GM13976 (cell line): ENCODE measurements at regions not wholly inside any gene's neighbourhood (a gene's known extent, or its start where the extent isn't known, plus 50 kb on each side); places are given as distances from the start of the nearest gene placed in this dataset.

Experiments used
- DNase-seq: peaks from one replicate; pipeline ENCODE4 v3.0.0; 2012; ENCODE audit warnings: low spot score
- CTCF ChIP-seq: IDR thresholded peaks from 2 replicates; pipeline ENCODE4 v1.5.1; 2012; ENCODE audit warnings: borderline replicate concordance, mild to moderate bottlenecking; ENCODE audit not compliant: insufficient read depth; ENCODE audit errors: extremely low read depth, missing control alignments, control extremely low read depth
- in situ Hi-C: fragments of 300-500 bp; cut with MboI; formaldehyde crosslinking; loops from one replicate; pipeline ENCODE4 v1.12.0; 2022; ENCODE audit warnings: low sequenced_read_pairs, mixed read lengths, inconsistent platforms; ENCODE audit not compliant: unreplicated experiment

GRCh38 chr15:62346168-62346567, 181.1 kb upstream of the C2CD4B start:
- in situ Hi-C loops: no loop called here
- DNase-seq: no peak
- TF ChIP-seq CTCF: no peak

DNA sequence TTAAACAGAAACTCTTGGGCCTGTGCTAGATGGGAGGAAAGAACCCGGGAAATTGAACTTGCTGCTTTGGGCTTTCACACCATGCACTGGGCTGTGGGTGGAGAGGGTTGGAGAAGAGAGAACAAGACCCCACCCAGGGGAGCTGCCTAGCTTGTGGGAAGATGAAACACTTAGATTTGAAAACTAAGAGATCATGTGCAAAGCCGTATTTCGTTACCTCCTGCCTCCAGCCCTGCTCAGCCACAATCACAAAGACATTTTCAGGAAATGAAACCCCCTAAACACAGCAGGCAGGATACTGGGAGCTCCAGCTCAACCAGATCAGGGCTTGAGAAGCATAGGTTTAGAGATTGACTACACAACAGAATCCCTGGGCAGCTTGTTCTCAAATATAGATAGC, 183.0 kb upstream of the C2CD4B start:
- in situ Hi-C loops: no loop called here
- DNase-seq: no peak
- no peak for TF ChIP-seq CTCF

DNA sequence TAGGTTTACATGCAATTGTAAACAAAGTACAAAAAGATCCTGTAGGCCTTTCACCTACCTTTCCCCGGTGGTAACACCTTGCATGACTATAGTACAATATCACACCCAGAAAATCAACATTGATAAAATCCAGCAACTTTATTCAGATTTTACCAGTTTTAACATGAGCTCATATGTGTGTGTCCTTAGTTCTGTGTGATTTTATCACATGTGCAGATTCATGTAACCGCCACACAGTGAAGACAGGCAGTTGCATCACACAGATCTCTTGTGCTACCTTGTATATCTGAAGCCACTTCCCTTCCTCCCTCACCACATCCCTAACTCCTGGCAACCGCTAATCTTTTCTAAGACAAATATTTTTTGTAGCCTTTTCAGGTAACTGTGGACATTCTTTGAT, 183.5 kb upstream of the C2CD4B start:
- in situ Hi-C loops: no loop called here
- TF ChIP-seq CTCF: no peak
- DNase-seq: no peak

DNA sequence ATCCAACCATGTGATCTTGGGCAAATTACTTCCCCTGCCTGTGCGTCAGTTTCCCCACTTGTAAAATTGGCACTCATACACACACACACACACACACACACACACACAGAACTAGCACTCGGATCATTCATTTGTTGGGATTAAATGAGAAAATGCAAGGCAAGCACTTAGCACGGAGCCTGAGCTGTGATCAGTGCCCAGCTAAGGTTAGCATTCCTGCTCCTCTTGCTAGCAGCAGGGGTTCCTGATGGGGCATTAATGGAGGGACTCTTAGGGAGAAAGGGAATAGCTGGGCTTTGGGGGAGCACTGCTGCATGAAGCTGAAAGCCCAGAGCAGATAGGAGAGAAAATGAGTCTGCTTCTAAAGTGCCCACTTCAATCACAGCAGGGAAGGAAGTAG, 187.7 kb upstream of the C2CD4B start:
- TF ChIP-seq CTCF: no peak
- DNase-seq: no peak
- in situ Hi-C loops: no loop called here

DNA sequence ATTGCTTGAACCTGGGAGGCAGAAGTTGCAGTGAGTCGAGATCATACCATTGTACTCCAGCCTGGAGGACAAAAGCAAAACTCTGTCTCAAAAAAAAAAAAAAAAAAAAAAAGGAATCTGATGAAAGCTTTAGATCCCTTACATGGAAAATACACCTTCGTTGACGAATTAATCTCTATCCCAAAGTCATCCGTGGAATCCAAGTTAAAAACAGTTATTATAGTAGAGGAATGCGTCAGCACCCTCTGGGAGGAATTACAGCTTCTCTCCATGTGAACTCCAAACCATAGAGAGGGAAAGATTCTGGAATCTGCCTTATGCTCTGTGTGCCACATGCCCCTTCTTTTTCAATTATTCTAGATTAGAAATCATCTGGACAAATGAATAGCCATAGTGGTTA, 192.3 kb upstream of the C2CD4B start:
- TF ChIP-seq CTCF: no peak
- in situ Hi-C loops: no loop called here
- DNase-seq: no peak

DNA sequence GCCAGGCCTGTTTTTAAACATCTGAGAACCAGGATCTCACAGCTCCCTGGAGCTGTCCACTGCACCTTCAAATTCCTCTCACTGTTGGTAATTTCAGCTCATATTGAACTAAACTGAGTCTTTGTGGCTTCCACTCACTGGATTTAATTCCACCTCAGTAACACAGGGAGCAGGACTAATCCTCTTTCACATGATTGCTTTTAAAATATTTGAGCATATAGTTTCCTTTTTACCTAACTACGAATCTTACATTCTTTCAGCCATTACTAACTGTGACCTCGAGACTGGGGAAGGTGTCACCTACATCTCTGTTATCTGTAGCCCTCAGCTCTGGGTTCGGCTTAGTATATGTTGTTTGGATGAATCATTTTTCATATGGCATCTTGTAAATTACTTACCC, 194.3 kb upstream of the C2CD4B start:
- no peak for DNase-seq
- TF ChIP-seq CTCF: no peak
- in situ Hi-C loops: no loop called here

DNA sequence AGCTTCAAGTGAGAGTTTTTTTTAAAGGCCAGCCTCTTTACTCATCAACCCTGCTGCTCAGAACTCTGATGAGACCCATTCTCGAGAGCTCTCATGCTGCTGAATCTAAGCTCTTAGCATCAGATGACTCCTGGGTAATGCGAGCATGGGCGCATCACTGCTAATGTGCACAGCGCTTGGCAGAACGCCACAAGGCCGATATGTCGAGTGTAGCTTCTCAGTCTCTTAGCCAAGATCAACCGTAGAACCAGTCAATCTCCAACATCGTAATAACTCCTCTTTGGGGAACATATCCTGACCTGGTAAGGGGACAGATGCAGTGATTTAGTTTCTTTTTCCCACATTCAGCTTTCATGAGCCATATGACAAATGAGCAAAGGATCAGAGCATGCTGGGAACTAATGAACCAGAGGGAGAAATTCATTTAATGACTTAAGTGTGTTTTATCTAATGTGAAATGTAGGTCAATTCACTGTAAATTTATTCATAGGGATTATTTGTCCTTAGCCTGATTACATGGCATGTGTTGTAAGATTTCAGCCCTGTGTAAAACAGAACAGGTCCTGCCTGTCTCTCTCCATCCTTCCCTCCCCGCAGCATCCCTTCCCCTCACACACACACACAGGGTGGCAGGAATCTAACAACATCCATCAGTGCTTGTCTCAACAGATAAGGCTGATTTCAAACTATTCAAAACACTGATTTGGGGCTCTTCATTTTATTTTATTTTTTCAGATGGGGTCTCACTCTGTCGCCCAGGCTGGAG, 195.4 kb upstream of the C2CD4B start:
- in situ Hi-C loops: no loop called here

More for the DNA sequence above, 195.4 kb upstream of the C2CD4B start:
- no peak for DNase-seq
- no peak for TF ChIP-seq CTCF
